ENCODE measurements at regions not wholly inside any gene's neighbourhood (a gene's known extent, or its start where the extent isn't known, plus 50 kb on each side); places are given as distances from the start of the nearest gene placed in this dataset.
"Not testable (repeated sequence)": the region's sequence is repeated elsewhere in the genome, so short reads cannot be mapped to it uniquely, and the experiment has no call there.

- TF ChIP-seq CTCF (IDR thresholded peaks at IDR 0.05); POLR2A (IDR thresholded peaks at IDR 0.05); POLR2AphosphoS5 (IDR thresholded peaks at IDR 0.05; ENCODE audit: insufficient read depth in 1 of 2, low read depth in 1 of 2): not testable (repeated sequence)
Observed at GRCh38 chr4:30589669-30590068, 130.5 kb upstream of the PCDH7 start.

Data from vagina (tissue), 2 donors.